ENCODE measurements at regions not wholly inside any gene's neighbourhood (a gene's known extent, or its start where the extent isn't known, plus 50 kb on each side); places are given as distances from the start of the nearest gene placed in this dataset.

DNA sequence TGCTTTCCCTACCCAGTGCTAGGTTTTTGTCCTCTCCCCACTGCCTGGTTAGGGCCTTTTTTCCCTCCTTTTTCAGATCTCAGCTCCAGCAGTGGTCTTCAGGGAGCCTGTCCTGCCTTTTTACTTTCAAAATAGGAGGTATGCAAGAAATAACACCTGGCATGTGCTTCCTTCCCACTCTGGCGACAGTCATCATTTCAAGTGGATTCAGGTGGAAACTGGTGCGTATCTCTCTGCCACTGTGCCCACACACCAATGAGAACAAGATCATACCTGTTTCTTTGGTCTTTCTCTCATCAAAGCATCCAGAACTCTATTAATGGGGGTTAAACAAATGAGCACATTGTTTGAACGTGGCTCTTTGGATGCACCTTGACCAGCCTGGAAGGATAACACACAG lies 95.7 kb upstream of the GGTLC1 start:
- Histone ChIP-seq H3K36me3 (ENCODE audit: control insufficient read depth in 2 of 2, insufficient read depth in 2 of 2, low read length in 1 of 2) (no peaks in the 10 kb centered on the region), H3K27me3 (ENCODE audit: control insufficient read depth in 1 of 2, insufficient read depth in 2 of 2, low read length in 2 of 2) (no peaks in the 10 kb centered on the region), H3K27ac (ENCODE audit: low read depth in 2 of 2, low read length in 1 of 2) (no peak overlapping the region), H3K9me3 (ENCODE audit: control insufficient read depth in 2 of 2, insufficient read depth in 1 of 2, low read depth in 1 of 2, low read length in 1 of 2) (peaks cover 0 to 2% of the 10 kb centered on the region in 2 donors), H3K4me1 (ENCODE audit: control insufficient read depth in 2 of 2, insufficient read depth in 2 of 2, low read length in 1 of 2) (peaks cover 0 to 2% of the 10 kb centered on the region in 2 donors), H3K4me3 (ENCODE audit: low read depth in 1 of 2, low read length in 2 of 2) (no peak overlapping the region)
- WGBS, 2 donors, result 53 to 63% methylated on average over 3 of the region's 3 CpGs

DNA sequence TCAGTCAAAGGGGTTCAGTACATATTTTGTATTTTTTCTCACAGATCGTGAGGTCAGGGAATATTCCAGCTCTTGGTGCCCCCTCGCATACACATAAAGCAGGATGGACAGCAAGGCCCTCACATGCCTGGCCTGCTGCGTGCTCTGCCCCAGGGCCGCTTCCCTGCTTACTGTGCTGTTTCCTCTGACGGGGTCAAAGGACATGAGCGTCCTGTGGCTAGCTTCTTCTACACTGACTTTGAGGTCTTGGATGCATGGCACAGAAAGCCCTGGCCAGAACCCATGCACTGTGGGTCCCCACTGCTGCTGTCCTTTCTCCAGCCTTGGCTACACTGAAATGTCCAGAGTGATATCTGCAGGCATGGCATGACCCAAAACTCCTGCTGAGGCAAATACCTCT lies 92.5 kb upstream of the GGTLC1 start:
- Histone ChIP-seq H3K4me3 (ENCODE audit: low read depth in 1 of 2, low read length in 2 of 2) (no peak overlapping the region), H3K27ac (ENCODE audit: low read depth in 2 of 2, low read length in 1 of 2) (no peak overlapping the region), H3K36me3 (ENCODE audit: control insufficient read depth in 2 of 2, insufficient read depth in 2 of 2, low read length in 1 of 2) (no peaks in the 10 kb centered on the region), H3K9me3 (ENCODE audit: control insufficient read depth in 2 of 2, insufficient read depth in 1 of 2, low read depth in 1 of 2, low read length in 1 of 2) (peaks cover 0 to 2% of the 10 kb centered on the region in 2 donors), H3K27me3 (ENCODE audit: control insufficient read depth in 1 of 2, insufficient read depth in 2 of 2, low read length in 2 of 2) (no peaks in the 10 kb centered on the region), H3K4me1 (ENCODE audit: control insufficient read depth in 2 of 2, insufficient read depth in 2 of 2, low read length in 1 of 2) (peaks cover 0 to 2% of the 10 kb centered on the region in 2 donors)
- 87 to 88% methylated on average over 6 of the region's 6 CpGs for WGBS, 2 donors

DNA sequence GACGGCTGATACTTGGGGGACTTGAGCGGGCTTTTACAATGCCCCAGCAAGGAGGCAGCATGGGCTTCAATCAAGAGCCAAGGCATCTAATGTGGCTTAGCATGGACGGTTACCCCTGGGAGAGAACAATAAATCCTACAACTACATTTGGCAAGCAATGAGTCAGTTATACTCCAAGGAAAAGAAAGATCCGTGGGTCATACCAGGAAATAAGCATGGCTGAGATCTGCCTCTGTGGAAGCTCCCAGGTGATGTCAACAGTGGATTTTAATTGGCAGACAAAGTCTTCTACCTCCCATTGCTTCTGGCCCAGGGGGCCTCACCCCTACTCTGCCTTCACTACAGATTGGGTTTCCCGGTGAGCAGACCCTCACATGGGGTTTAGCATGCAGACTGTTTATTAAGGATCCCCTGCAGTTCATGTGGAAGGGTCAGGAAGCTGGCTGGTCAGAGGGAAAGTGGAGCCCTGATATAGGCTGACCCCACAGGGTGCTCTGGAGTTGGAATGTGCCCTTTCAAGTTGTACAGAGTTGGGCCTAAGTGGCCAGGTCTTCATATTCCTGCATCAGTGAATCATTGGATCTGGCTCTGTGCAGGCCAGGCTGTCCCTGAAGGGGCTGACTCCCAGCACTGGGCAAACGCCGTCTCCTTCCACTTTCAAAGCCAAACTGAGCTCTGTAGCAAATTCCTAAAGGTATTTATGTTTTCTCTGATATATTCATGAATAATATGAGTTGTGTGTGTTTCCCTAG lies 91.3 kb upstream of the GGTLC1 start:
- Histone ChIP-seq H3K27ac (ENCODE audit: low read depth in 2 of 2, low read length in 1 of 2) (no peak overlapping the region), H3K27me3 (ENCODE audit: control insufficient read depth in 1 of 2, insufficient read depth in 2 of 2, low read length in 2 of 2) (no peaks in the 10 kb centered on the region), H3K9me3 (ENCODE audit: control insufficient read depth in 2 of 2, insufficient read depth in 1 of 2, low read depth in 1 of 2, low read length in 1 of 2) (peaks cover 0 to 2% of the 10 kb centered on the region in 2 donors), H3K36me3 (ENCODE audit: control insufficient read depth in 2 of 2, insufficient read depth in 2 of 2, low read length in 1 of 2) (no peaks in the 10 kb centered on the region), H3K4me3 (ENCODE audit: low read depth in 1 of 2, low read length in 2 of 2) (no peak overlapping the region), H3K4me1 (ENCODE audit: control insufficient read depth in 2 of 2, insufficient read depth in 2 of 2, low read length in 1 of 2) (peaks cover 0 to 2% of the 10 kb centered on the region in 2 donors)
- WGBS, 2 donors, result 77 to 82% methylated on average over 7 of the region's 7 CpGs

DNA sequence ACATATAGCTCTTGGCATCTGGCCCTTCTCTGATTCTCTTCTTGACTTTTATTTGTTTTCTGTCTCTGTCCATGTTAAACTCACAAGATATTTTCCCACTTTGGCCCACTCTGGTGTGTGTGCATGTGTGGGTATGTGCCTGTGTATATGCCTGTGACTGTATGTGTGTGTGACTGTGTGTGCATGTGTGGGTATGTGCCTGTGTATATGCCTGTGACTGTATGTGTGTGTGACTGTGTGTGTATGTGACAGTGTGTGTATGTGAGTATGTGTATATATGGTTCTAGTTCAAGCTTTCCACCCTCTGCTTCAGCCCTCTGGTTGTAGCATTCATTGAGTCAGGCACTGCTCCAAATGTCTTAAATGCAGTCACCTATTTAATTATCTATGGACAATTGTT lies 88.6 kb upstream of the GGTLC1 start:
- Histone ChIP-seq H3K36me3 (ENCODE audit: control insufficient read depth in 2 of 2, insufficient read depth in 2 of 2, low read length in 1 of 2) (no peaks in the 10 kb centered on the region), H3K4me1 (ENCODE audit: control insufficient read depth in 2 of 2, insufficient read depth in 2 of 2, low read length in 1 of 2) (no peaks in the 10 kb centered on the region), H3K27me3 (ENCODE audit: control insufficient read depth in 1 of 2, insufficient read depth in 2 of 2, low read length in 2 of 2) (no peaks in the 10 kb centered on the region), H3K9me3 (ENCODE audit: control insufficient read depth in 2 of 2, insufficient read depth in 1 of 2, low read depth in 1 of 2, low read length in 1 of 2) (peaks cover 0 to 2% of the 10 kb centered on the region in 2 donors), H3K27ac (ENCODE audit: low read depth in 2 of 2, low read length in 1 of 2) (no peak overlapping the region), H3K4me3 (ENCODE audit: low read depth in 1 of 2, low read length in 2 of 2) (no peak overlapping the region)

DNA sequence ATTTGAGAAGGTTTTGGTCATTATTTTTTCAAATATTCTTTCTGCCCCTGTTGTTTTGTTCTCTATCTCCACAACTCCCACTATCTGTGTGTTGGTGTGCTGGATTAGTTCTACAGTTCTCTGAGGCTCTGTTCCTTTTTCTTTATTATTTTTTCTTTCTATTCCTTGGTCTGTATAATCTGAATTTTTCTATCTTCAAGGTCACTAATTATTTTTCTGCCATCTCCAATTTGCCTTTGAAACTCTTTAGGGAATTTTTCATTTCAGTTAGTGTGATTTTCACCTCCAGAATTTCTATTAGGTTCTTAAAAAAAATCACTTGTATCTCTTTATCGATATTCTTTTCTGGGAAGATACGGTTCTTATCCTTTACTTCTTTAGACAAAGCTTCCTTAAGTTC lies 82.1 kb upstream of the GGTLC1 start:
- no peaks in the 10 kb centered on the region for H3K4me1 ChIP-seq (ENCODE audit: control insufficient read depth in 2 of 2, insufficient read depth in 2 of 2, low read length in 1 of 2)
- H3K9me3 ChIP-seq (ENCODE audit: control insufficient read depth in 2 of 2, insufficient read depth in 1 of 2, low read depth in 1 of 2, low read length in 1 of 2), result no peaks in the 10 kb centered on the region
- 94 to 97% methylated on average over 2 of the region's 2 CpGs for WGBS, 2 donors
- H3K4me3 ChIP-seq (ENCODE audit: low read depth in 1 of 2, low read length in 2 of 2), result no peak overlapping the region
- no peaks in the 10 kb centered on the region for H3K27me3 ChIP-seq (ENCODE audit: control insufficient read depth in 1 of 2, insufficient read depth in 2 of 2, low read length in 2 of 2)
- H3K27ac ChIP-seq (ENCODE audit: low read depth in 2 of 2, low read length in 1 of 2), result no peak overlapping the region
- H3K36me3 ChIP-seq (ENCODE audit: control insufficient read depth in 2 of 2, insufficient read depth in 2 of 2, low read length in 1 of 2), result no peaks in the 10 kb centered on the region

DNA sequence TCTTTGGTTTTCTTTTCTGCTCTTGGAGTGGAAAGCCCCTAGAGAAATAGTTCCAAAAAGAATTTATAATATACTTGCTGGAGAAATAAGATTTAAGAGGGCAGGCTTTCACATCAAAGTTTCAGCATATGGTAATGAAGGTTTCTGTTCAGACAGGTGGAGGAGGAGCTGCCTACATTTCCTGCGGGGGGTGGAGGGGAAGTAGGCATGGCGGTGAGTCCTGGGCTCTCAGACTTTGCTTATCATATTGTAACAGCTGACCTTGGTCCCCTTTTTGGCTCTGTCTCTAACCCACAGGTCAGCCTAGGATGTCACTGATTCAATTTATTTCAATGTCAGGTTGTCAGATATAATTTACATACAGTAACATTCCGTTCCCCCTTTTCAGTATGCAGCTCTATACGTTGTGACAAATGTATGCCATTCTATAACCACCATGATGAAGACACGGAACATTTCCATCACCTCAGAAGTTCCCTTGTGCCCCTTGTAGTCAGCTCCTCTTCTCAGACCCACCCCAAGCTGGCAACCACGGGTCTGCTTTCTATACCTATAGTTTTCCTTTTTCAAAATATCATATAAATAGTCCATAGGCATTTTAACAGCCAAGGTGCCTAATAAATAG lies 77.6 kb upstream of the GGTLC1 start:
- 49 to 57% methylated on average over 6 of the region's 6 CpGs for WGBS, 2 donors
- no peaks in the 10 kb centered on the region for H3K36me3 ChIP-seq (ENCODE audit: control insufficient read depth in 2 of 2, insufficient read depth in 2 of 2, low read length in 1 of 2)

DNA sequence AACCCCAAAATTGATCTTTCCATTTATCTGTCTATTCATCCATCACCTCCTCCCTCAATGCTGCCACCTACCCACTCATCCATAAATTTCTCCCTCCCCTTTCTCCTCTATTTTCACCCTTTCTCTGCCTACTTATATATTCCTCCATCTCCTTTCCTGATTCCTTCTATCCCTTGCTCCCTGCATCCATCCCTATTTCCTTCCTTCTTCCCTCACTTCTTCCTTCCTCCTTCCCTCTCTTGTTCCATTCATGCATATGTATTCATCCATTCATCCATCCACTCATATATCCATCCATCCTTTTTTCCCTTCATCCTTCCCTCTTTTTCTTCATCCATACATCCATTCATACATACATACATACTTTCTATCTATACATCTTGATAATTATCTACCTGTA lies 76.3 kb upstream of the GGTLC1 start:
- no peaks in the 10 kb centered on the region for H3K27me3 ChIP-seq (ENCODE audit: control insufficient read depth in 1 of 2, insufficient read depth in 2 of 2, low read length in 2 of 2)

More for the DNA sequence above, 77.6 kb upstream of the GGTLC1 start:
- Histone ChIP-seq H3K9me3 (ENCODE audit: control insufficient read depth in 2 of 2, insufficient read depth in 1 of 2, low read depth in 1 of 2, low read length in 1 of 2) (no peaks in the 10 kb centered on the region), H3K27me3 (ENCODE audit: control insufficient read depth in 1 of 2, insufficient read depth in 2 of 2, low read length in 2 of 2) (no peaks in the 10 kb centered on the region), H3K27ac (ENCODE audit: low read depth in 2 of 2, low read length in 1 of 2) (no peak overlapping the region), H3K4me3 (ENCODE audit: low read depth in 1 of 2, low read length in 2 of 2) (no peak overlapping the region), H3K4me1 (ENCODE audit: control insufficient read depth in 2 of 2, insufficient read depth in 2 of 2, low read length in 1 of 2) (no peaks in the 10 kb centered on the region)

DNA sequence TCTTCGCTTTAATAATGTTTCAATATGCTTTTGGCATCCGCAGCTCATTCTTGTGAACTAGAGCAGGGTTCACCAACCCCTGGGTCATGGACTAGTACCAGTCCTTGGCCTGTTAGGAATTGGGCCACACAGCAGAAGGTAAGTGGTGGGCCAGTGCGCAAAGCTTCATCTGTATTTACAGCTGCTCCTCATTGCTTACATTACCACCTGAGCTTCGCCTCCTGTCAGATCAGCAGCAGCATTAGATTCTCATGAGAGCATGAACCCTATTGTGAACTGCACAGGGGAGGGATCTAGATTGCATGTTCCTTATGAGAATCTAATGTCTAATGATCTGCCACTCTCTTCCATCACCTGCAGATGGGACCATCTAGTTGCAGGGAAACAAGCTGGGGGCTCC lies 75.5 kb upstream of the GGTLC1 start:
- Histone ChIP-seq H3K4me1 (ENCODE audit: control insufficient read depth in 2 of 2, insufficient read depth in 2 of 2, low read length in 1 of 2) (no peaks in the 10 kb centered on the region), H3K27ac (ENCODE audit: low read depth in 2 of 2, low read length in 1 of 2) (no peak overlapping the region), H3K9me3 (ENCODE audit: control insufficient read depth in 2 of 2, insufficient read depth in 1 of 2, low read depth in 1 of 2, low read length in 1 of 2) (no peaks in the 10 kb centered on the region), H3K27me3 (ENCODE audit: control insufficient read depth in 1 of 2, insufficient read depth in 2 of 2, low read length in 2 of 2) (no peaks in the 10 kb centered on the region), H3K4me3 (ENCODE audit: low read depth in 1 of 2, low read length in 2 of 2) (no peak overlapping the region), H3K36me3 (ENCODE audit: control insufficient read depth in 2 of 2, insufficient read depth in 2 of 2, low read length in 1 of 2) (no peaks in the 10 kb centered on the region)
- 88 to 92% methylated on average over 4 of the region's 4 CpGs for WGBS, 2 donors

More for the DNA sequence above, 76.3 kb upstream of the GGTLC1 start:
- H3K9me3 ChIP-seq (ENCODE audit: control insufficient read depth in 2 of 2, insufficient read depth in 1 of 2, low read depth in 1 of 2, low read length in 1 of 2), result no peaks in the 10 kb centered on the region
- H3K27ac ChIP-seq (ENCODE audit: low read depth in 2 of 2, low read length in 1 of 2), result no peak overlapping the region
- no peaks in the 10 kb centered on the region for H3K36me3 ChIP-seq (ENCODE audit: control insufficient read depth in 2 of 2, insufficient read depth in 2 of 2, low read length in 1 of 2)
- no peaks in the 10 kb centered on the region for H3K4me1 ChIP-seq (ENCODE audit: control insufficient read depth in 2 of 2, insufficient read depth in 2 of 2, low read length in 1 of 2)
- H3K4me3 ChIP-seq (ENCODE audit: low read depth in 1 of 2, low read length in 2 of 2), result no peak overlapping the region

DNA sequence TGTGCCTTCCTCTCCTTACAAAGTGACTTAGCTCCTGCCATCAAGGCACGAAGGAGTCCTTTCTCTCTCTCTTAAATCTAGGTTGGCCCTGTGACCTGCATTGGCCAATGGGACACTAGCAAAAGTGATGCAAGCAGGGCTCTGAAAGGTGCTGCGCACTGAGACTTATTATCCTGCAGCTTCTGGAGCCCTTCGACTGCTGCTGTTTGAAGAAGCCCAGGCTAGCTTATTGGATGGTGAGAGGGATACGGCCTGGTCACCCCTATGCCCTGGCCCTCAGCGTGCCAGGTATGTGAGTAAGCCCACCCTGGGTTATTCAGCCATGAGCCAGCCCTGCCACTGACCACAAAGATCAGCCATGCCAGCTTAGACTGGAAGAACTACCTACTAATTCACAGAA lies 74.5 kb upstream of the GGTLC1 start:
- Histone ChIP-seq H3K4me3 (ENCODE audit: low read depth in 1 of 2, low read length in 2 of 2) (no peak overlapping the region), H3K36me3 (ENCODE audit: control insufficient read depth in 2 of 2, insufficient read depth in 2 of 2, low read length in 1 of 2) (no peaks in the 10 kb centered on the region), H3K27me3 (ENCODE audit: control insufficient read depth in 1 of 2, insufficient read depth in 2 of 2, low read length in 2 of 2) (no peaks in the 10 kb centered on the region), H3K27ac (ENCODE audit: low read depth in 2 of 2, low read length in 1 of 2) (no peak overlapping the region), H3K9me3 (ENCODE audit: control insufficient read depth in 2 of 2, insufficient read depth in 1 of 2, low read depth in 1 of 2, low read length in 1 of 2) (no peaks in the 10 kb centered on the region), H3K4me1 (ENCODE audit: control insufficient read depth in 2 of 2, insufficient read depth in 2 of 2, low read length in 1 of 2) (no peaks in the 10 kb centered on the region)
- WGBS, 2 donors, result 85% methylated on average over 5 of the region's 5 CpGs
